Cerebellar cortex (tissue), 1 donor: ENCODE measurements at regions not wholly inside any gene's neighbourhood (a gene's known extent, or its start where the extent isn't known, plus 50 kb on each side); places are given as distances from the start of the nearest gene placed in this dataset.
"Not testable (repeated sequence)": the region's sequence is repeated elsewhere in the genome, so short reads cannot be mapped to it uniquely, and the experiment has no call there.

Source experiments
- DNase-seq: peaks from one replicate; pipeline ENCODE4 v3.0.0-alpha.2; 2015; ENCODE audit warnings: low spot score

GRCh38 chr13:88717946-88718345, 1046.8 kb downstream of the SLITRK5 start:
- no peak for DNase-seq

- DNase-seq = no peak
Observed at GRCh38 chr13:88718781-88719180, 1047.6 kb downstream of the SLITRK5 start.

- DNase-seq = no peak
Observed at GRCh38 chr13:88726075-88726474, 1054.9 kb downstream of the SLITRK5 start.

- not testable (repeated sequence) for DNase-seq
Observed at GRCh38 chr13:88727236-88727635, 1056.1 kb downstream of the SLITRK5 start.

GRCh38 chr13:88729605-88730004, 1058.4 kb downstream of the SLITRK5 start:
- DNase-seq = no peak

- no peak for DNase-seq
Observed at GRCh38 chr13:88736026-88736425, 1064.9 kb downstream of the SLITRK5 start.

GRCh38 chr13:88739195-88739594, 1068.0 kb downstream of the SLITRK5 start:
- DNase-seq = no peak

- DNase-seq = no peak
Observed at GRCh38 chr13:88744289-88744688, 1073.1 kb downstream of the SLITRK5 start.

- DNase-seq = no peak
Observed at GRCh38 chr13:88745011-88745410, 1073.8 kb downstream of the SLITRK5 start.

GRCh38 chr13:88752041-88752440, 1080.9 kb downstream of the SLITRK5 start:
- DNase-seq = no peak

- no peak for DNase-seq
Observed at GRCh38 chr13:88754141-88754540, 1083.0 kb downstream of the SLITRK5 start.

GRCh38 chr13:88761145-88761544, 1090.0 kb downstream of the SLITRK5 start:
- DNase-seq = no peak

- no peak for DNase-seq
Observed at GRCh38 chr13:88764103-88764502, 1092.9 kb downstream of the SLITRK5 start.

- no peak for DNase-seq
Observed at GRCh38 chr13:88800505-88800904, 1129.3 kb downstream of the SLITRK5 start.

- no peak for DNase-seq
Observed at GRCh38 chr13:88801361-88801760, 1130.2 kb downstream of the SLITRK5 start.

- no peak for DNase-seq
Observed at GRCh38 chr13:88802886-88803285, 1131.7 kb downstream of the SLITRK5 start.

- DNase-seq = no peak
Observed at GRCh38 chr13:88806438-88806837, 1135.3 kb downstream of the SLITRK5 start.

- DNase-seq = no peak
Observed at GRCh38 chr13:88817560-88817959, 1146.4 kb downstream of the SLITRK5 start.

- DNase-seq = no peak
Observed at GRCh38 chr13:88823114-88823513, 1151.9 kb downstream of the SLITRK5 start.

GRCh38 chr13:88824218-88824617, 1153.0 kb downstream of the SLITRK5 start:
- DNase-seq = no peak

- DNase-seq = no peak
Observed at GRCh38 chr13:88840085-88840484, 1168.9 kb downstream of the SLITRK5 start.

- not testable (repeated sequence) for DNase-seq
Observed at GRCh38 chr13:88852293-88852692, 1181.1 kb downstream of the SLITRK5 start.

- no peak for DNase-seq
Observed at GRCh38 chr13:88857256-88857655, 1186.1 kb downstream of the SLITRK5 start.

- DNase-seq = no peak
Observed at GRCh38 chr13:88862095-88862620, 1191.0 kb downstream of the SLITRK5 start.

- no peak for DNase-seq
Observed at GRCh38 chr13:88863116-88863515, 1191.9 kb downstream of the SLITRK5 start.
